ENCODE measurements at regions not wholly inside any gene's neighbourhood (a gene's known extent, or its start where the extent isn't known, plus 50 kb on each side); places are given as distances from the start of the nearest gene placed in this dataset.

DNA sequence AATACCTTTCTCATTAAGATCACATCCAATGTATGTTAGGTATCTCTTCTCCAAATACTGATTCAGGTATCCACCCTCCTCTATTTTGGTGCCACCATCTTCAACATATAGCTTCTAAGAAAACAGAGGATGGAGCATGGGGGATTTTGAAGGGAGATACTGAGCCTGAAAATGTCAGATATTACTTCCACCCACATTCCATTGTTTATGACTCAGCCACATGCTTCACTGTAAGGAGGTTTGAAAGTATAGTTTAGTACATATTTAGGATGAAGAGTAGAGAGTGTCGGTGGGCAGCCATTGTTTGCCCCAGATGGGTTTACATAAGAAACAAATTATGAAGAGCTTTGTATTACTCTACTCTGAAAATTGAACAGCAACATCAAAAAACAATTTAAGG, 286.7 kb downstream of the TFAP2B start:
- TF ChIP-seq, protein P1, sequence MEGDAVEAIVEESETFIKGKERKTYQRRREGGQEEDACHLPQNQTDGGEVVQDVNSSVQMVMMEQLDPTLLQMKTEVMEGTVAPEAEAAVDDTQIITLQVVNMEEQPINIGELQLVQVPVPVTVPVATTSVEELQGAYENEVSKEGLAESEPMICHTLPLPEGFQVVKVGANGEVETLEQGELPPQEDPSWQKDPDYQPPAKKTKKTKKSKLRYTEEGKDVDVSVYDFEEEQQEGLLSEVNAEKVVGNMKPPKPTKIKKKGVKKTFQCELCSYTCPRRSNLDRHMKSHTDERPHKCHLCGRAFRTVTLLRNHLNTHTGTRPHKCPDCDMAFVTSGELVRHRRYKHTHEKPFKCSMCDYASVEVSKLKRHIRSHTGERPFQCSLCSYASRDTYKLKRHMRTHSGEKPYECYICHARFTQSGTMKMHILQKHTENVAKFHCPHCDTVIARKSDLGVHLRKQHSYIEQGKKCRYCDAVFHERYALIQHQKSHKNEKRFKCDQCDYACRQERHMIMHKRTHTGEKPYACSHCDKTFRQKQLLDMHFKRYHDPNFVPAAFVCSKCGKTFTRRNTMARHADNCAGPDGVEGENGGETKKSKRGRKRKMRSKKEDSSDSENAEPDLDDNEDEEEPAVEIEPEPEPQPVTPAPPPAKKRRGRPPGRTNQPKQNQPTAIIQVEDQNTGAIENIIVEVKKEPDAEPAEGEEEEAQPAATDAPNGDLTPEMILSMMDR (IDR thresholded peaks at IDR 0.05; ENCODE audit: poor library complexity, severe bottlenecking), result no peak
- TF ChIP-seq, protein P2, sequence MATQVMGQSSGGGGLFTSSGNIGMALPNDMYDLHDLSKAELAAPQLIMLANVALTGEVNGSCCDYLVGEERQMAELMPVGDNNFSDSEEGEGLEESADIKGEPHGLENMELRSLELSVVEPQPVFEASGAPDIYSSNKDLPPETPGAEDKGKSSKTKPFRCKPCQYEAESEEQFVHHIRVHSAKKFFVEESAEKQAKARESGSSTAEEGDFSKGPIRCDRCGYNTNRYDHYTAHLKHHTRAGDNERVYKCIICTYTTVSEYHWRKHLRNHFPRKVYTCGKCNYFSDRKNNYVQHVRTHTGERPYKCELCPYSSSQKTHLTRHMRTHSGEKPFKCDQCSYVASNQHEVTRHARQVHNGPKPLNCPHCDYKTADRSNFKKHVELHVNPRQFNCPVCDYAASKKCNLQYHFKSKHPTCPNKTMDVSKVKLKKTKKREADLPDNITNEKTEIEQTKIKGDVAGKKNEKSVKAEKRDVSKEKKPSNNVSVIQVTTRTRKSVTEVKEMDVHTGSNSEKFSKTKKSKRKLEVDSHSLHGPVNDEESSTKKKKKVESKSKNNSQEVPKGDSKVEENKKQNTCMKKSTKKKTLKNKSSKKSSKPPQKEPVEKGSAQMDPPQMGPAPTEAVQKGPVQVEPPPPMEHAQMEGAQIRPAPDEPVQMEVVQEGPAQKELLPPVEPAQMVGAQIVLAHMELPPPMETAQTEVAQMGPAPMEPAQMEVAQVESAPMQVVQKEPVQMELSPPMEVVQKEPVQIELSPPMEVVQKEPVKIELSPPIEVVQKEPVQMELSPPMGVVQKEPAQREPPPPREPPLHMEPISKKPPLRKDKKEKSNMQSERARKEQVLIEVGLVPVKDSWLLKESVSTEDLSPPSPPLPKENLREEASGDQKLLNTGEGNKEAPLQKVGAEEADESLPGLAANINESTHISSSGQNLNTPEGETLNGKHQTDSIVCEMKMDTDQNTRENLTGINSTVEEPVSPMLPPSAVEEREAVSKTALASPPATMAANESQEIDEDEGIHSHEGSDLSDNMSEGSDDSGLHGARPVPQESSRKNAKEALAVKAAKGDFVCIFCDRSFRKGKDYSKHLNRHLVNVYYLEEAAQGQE (IDR thresholded peaks at IDR 0.05; ENCODE audit: borderline replicate concordance), result no peak
- TF ChIP-seq POLR2AphosphoS5 (IDR thresholded peaks at IDR 0.05), result no peak

Measured in neural cell (in vitro differentiated cells).